ENCODE measurements at regions not wholly inside any gene's neighbourhood (a gene's known extent, or its start where the extent isn't known, plus 50 kb on each side); places are given as distances from the start of the nearest gene placed in this dataset.
"Not testable (repeated sequence)": the region's sequence is repeated elsewhere in the genome, so short reads cannot be mapped to it uniquely, and the experiment has no call there.

DNA sequence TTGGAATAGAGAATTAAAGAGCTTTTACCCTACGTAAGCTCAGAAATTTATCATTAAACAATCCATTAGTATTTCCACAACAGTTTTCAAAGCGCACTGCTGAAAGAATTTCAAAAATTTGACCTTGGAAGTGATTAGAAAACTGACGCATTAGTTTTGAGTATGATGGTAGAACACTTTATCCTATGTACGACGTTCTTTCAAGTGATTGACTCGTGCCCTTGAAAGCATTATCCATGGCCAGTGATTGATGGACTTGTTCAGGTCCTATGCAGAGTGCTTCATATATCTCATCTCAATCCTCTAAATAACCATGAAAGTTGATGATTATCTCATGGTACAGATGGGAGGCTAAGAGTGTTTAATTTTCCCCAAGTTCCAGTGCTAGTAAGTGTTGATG, 697.2 kb downstream of the USP25 start:
- DNase-seq = no peak

DNA sequence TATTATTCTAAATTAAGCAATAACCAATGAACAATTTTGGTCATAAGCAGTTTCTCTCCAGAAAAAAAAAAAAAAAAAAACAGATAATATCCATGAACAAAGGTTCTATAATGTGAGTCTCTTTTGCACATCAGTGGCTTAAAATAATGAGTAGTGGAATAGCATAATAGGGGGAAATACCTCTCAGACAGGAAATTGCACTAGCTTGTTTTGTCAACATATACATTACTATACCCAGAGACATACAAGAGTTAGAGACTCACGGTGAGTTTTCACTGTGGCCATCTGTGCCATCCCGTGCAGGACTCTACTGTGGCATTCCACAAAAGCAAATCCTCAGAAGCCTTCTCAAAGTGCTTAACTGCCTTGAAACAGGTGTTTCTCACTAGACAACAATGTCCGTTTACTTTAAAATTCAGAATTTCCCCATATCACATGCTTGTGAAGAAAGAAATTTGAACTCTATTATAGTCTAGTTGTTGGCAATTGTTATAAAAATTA, 697.9 kb downstream of the USP25 start:
- DNase-seq = no peak

DNA sequence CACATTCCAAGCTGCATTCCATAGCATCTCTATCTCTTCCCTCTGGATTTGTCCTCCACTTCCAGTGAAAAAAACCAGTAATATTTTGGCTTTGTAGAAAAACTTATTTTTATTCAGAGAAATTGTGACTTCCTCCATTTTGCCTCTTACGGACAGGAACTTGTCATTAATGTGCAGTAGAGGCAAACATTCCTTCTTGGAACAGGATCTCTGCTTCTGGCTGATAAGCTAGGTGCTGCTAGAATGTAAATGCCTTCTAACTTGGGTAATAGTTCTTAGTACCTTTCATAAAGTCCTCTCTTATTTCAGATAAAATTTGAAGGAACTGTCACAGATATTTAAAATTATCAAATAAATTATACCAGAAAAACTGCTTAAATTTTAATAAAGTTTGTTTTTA, 707.8 kb downstream of the USP25 start:
- no peak for DNase-seq

DNA sequence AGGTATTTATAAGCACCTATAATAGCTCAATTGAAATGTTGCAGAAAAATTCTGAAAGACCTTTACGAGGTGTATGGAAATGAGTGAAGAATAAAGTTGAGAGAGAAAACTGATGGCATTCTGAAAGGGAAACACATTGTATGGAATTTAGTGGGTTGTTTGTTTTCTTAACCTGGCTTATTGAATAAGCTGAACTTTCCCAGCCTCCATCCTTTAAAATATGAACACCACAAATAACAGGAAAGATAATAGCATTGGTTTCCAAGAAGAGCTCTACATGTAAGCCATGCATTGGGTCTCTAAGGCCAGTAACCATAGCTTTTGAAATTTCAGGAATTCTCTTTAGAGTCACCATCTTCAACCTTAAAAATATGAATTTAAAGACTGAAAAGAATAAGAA, 709.0 kb downstream of the USP25 start:
- no peak for DNase-seq

DNA sequence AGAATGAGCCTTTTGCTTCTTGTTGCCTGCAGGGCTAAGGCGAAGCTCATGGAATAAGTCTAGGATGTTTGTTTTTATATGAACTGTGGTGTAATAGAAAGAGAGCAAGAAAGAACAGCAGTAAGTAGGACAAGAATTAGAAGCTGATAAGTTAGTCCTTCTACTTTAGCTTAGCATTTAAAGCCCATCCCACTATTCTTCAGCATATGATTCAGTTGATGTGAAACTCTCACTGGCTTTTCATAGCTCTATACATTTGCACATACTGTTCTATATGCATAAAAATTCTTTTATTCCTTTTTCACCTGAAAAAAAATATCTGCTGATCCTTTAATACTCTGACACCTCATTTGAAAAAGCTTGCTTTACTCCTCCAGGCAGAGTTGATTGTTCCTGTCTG, 712.0 kb downstream of the USP25 start:
- DNase-seq = no peak

DNA sequence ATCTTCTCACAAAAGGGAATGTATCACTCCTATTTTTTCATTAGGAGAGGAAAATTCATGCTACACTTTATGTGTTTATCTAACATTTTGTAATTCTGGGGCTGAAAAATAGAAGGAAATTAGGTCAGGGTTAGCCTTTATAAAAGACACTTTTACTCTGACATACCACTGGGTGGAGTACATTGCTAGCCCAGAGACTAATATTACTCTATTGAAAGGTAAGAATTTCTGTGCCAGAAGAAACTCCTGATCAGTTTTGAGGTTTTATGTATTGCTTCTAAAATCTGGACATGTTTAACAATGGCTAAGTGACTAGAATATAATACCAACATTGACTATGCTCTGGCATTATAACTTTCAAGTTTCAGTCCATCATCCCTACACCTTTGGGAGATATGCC, 724.6 kb downstream of the USP25 start:
- no peak for DNase-seq

DNA sequence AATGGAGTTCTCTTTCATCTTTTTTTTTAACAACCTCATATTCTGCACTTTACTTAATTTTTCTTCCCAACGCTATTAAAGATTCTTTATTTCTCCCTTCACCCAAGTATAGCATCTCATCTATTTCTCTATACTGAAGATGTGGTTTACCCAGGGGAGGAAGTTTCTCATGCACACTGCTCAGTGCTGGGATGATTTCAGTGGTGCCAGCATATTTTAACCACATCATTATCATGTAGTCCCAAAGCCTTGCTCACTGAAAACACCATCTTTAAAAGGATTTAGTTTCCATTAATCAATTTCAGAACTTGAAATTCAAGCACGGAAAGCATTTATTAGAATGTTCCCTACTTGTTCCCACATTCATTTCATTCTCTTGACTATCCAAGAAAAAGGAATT, 725.7 kb downstream of the USP25 start:
- DNase-seq = no peak

DNA sequence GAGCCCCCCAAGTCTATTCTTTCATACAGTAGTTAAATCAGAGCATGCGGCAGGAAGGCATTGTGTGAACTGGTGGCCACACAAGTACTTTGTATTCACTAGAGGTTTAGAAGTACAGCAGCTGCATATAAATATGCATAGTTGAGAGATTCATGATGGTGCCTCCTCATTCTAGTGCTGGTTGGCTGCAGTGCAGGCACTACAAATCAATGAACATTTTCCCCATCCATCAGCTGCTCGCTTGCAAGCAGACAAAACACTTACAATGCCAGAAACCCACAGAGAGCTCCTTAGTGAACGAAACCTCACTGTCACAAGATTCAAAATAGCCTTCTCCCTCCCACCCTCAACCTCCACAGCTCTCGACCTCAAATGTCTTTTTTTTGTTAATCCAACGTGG, 726.2 kb downstream of the USP25 start:
- DNase-seq = no peak

DNA sequence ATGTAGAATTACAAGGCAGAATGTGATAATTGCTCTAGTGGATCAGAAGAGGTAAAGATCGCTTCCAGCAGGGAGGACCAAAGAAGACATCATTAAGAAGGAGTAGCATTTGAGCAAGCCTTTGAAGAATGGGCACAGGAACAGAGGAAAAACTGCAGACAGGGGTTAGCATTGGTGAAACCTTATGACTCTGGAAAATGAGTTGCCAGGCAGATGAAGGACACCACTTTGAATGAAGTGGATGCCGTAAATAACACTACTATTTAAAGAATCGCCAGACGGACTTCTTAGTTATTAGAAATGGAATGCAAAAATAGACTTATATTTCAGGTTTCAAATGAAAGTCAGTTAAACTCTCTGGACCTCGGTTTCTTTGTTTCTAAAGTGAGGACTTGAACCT, 727.7 kb downstream of the USP25 start:
- DNase-seq = no peak

DNA sequence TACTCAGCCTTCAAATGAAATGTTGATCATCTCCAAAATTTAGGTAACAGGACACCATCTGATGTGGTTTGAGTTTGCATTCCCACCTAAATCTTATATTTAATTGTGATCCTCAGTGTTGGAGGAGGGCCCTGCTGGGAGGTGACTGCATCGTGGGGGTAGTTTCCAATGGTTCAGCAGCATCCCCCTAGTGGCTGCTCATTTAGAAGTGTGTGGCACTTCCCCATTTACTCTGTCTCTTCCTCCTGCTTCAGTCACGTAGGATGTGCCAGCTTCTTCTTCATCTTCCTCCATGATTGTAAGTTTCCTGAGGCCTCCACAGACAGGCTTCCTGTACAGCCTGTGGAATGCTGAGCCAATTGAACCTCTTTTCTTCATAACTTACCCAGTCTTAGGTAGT, 731.2 kb downstream of the USP25 start:
- no peak for DNase-seq

DNA sequence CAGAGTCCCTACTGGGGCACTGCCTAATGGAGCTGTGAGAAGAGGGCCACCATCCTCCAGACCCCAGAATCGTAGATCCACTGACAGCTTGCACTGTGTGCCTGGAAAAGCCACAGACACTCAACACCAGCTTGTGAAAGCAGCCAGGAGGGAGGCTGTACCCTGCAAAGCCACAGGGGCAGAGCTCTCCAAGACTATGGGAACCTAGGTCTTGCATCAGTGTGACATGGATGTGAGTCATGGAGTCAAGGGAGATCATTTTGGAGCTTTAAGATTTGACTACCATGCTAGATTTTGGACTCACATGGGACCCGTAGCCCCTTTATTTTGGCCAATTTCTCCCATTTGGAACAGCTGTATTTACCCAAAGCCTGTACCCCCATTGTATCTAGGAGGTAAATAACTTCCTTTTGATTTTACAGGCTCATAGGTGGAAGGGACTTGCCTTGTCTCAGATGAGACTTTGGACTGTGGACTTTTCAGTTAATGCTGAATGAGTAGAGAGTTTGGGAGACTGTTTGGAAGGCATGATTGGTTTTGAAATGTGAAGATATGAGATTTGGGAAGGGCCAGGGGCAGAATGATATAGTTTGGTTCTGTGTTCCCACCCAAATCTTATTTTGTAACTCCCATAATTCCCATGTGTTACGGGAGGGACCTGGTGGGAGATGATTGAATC, 734.6 kb downstream of the USP25 start:
- DNase-seq = not testable (repeated sequence)

DNA sequence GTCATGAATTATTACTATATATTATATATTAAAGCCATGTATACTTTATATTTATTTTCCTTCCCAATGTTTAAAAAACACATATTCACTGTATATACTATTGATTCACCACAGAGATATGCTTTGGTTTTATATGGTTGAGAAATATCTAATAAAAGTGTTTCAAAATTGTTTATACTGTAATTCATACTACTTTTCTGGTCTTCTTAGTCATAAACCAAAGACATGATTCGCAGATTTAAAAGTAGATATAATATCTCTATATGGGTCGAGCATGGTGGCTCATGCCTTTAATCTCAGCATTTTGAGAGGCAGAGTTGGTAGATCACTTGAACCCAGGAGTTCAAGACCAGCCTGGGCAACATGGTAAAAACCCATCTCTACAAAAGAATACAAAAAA, 738.4 kb downstream of the USP25 start:
- DNase-seq = no peak

DNA sequence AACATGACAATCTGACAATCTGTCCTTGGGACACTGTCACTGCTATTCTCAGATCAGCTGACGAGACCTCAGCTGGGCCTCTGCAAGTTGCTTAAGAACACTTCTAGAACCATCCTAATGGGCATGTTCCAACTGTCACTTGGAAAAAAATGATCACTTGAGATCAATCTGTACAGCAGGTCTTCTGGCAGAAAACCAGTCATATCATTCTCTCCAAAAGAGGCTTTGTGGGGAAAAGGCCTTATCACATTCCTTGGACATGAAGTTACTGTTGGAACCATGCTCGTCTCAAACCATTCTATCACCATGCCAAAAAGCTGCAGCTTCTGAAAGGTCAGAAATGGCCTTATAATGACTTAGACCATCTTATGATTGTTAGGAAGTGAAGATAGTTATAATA, 744.2 kb downstream of the USP25 start:
- DNase-seq = no peak

DNA sequence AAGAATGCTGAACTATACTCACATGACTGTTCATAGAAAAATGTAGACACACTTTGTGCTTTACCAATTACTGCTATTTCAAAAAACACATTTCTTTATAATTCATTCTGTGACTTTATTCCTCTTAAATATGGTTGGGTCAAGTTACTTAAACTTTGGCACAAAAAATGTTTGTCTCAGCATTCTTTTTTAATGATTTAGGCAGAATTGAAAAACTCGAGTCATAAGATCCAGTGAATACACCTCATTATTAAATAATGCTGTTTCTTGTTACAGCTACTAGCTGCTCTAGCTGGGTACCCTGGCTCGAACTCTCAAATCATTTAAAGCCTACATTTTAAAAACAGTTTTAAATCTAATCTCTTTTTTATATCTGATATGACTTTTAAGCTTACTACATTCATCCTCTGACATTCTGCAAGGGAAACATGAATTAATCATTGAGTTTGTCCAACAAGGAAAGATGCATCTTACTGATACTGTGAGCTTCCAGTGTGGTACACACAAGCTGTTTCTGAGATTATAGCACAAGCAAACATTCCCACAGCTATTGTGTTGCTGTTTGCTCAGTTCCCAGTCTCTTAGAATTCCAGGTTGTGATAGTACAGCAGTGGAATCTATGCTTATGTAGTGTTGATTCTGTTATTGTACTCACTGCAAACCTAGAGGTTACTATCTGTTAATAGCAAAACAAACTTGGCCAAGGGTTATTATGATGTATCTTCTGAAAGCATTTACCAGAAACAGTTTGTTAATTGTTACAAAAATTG, 746.5 kb downstream of the USP25 start:
- DNase-seq = no peak

DNA sequence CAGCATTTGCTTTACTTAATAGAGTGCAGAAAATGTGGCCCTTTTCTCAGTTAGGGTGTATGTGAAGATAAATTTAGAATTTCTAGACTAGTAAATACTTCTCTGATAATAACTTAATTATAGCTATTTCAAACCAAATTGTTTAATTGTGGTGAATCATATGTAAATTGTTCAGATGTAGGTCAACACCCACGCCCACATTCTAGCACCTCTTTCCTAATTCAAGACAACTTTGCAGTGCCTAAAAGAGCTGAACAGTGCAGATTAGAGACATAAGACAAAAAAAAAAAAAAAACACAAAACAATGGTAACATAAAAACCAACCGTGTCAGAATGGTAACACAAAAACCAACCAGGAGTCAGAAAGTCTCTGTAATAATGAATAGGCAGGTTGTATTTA, 758.3 kb downstream of the USP25 start:
- no peak for DNase-seq

DNA sequence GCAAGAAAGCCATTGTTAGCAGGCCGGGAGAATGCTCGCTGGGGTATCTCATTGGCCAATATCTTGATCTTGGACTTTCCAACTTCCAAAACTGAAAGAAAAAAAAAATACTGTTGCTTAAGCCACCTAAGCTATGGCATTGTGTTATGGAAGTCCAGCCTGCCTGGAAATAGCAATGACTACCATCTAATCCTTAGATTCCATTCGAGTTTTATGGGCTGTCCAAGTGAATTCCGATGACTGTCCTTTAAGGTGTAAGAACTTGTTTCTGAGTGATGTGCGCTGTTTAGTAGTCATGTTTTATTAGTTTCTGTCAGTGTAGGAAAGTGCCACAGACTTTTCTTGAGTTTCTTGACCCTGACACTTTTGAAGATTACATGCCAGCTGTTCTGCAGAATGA, 762.6 kb downstream of the USP25 start:
- DNase-seq = no peak

DNA sequence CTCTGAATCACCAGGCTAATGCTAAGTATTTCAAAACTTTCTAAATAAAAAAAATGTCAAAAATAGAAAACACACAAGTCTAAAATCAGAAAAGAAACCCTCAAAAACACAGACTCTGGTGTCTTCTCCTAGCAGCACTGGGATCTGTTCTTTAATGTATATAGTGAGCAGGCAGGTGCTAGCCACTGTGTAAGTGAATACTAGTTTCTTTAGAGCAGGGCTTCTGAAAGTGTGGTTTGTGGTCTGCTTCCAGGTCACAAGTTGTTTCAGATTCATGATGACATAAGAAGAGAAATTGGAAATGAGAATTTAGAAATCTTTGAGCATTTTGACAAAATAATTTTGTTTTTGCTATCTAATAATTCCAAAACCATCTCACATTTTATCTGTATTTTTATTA, 763.1 kb downstream of the USP25 start:
- no peak for DNase-seq

DNA sequence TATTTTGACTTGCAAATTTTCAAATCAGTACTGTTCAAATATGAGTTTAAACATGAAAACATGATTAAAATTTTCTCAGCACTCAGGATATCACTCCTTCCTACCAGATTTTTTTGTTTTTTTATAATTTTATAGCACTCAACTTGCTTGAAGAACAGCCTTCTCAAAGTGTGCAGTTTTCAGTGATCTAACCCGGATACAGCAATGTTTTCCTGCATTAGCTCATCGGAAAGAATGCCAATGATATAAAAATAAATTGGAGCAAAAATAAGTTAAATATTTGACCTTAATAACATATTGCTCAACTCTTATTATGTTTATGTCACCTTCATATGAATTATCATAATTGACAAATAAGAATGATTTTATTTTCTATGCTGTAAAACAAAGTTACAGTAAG, 766.8 kb downstream of the USP25 start:
- no peak for DNase-seq

DNA sequence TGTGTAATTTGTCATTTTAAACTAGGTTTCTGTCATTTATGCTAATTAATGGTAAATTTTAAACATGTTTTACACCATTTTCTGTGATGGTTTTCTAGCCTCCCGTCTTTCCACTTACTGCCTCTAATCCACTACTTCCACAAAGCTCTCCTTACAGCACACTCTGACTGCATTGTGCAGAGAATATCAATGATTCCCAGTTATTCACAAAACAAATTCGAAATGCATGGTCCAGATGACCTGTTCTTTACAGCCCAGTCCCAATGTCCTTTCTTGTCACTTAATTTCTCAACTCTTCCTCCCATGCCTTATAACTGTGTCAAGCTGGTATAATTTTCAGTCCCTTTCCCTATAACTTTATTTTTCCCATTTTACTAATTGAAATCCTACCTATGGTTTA, 770.5 kb downstream of the USP25 start:
- DNase-seq = no peak

DNA sequence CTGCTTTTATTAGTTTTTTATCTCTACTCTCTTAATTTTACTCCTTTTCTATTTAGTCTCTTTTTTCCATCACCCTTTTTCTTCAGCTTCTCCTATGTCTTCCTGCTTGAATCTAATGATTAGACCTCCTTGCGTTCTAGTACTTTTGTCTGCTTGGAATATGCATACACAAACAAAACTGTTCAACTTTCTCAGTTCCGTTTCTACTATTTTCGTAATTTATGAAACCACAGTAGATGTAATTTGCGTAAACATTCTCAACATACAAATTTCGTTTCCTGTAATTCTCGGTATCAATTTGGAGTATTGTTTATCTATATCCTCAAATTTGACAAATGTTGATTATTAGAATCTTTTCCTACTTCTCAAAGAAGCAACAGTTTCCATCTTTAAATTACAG, 772.5 kb downstream of the USP25 start:
- DNase-seq = no peak

DNA sequence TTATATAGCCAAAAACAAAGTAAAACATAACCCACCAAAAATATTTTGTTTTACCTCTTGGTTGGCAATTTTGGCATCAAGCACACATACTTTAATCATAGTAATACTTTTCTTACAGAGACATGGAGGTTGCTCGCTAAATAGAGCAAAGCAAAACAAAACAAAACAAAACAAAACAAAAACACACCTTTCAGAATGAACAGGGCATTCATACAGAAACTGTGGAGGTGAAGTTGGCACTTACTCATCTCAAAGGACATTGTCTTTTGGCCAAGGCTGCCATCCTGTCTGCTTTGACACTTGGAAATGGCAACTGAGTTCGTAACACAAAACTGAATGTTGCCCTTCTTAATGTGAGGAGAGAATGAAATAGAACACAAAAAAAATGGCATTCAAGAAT, 773.1 kb downstream of the USP25 start:
- DNase-seq = no peak

DNA sequence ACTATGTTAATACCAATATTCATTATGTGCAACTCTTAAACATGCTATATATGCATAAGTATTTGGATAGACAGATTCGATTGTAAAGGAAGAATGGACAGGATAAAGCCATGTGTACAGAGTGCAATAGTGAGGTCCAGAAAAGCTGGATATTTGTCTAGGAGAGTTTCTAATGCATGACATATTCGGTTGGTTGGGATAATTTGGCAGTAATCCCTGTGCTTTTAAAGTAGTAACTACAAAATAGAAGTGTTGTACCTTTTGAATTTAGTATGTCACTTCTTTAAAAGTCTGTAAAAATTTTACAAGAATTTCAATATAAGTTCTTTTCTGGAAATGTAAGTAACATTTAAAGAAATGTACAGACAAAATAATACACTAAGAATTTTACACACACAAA, 774.5 kb downstream of the USP25 start:
- no peak for DNase-seq

DNA sequence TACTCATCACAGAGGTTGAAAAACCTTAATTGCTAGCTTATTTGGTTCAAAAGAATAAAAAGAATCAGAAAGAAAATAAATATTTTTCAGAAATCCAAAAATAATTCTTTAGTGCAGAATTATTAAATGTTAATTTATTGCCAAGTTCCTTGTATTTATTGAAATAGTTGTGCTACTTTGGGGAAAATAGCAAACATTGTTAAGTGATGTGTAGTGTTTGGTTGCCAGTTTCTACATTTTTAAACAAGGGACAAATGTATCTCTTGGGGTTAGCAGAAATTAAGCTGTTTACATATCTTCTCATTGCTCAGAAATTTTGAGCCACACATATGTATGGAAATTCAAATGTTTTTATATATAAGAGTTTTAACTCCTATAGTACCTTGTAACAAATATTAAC, 775.0 kb downstream of the USP25 start:
- no peak for DNase-seq

DNA sequence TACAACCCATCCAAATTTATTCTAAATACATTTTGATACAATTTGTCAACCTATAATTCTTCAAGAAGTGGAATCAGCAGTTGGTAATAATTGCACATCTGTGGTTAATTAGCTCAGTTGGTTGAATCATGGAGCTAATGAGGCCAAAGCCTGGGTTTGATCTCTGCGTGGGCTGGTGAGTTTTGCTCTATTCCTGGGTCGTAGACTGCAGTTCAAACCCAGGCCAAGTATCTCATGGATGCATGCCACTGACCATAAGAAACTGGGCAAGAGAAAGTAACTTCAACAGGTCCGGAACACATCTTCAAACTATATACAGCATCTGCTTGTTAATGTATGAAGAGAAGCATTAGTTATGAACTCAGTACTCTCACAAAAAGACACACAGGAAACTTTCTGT, 779.7 kb downstream of the USP25 start:
- no peak for DNase-seq

DNA sequence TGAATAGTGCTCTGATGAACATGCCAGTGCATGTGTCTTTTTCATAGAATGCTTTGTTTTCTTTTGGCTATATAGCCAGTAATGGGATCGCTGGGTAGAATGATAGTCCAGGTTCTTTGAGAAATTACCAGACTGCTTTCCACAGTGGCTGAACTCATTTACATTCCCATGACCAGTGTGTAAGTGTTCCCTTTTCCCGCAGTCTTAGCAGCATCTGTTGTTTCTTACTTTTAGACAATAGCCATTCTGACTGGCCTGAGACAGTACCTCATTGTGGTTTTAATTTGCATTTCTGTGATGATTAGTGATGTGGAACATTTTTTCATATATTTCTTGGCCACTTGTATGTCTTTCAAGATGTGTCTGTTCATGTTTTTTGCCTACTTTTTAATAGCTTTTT, 784.5 kb downstream of the USP25 start:
- no peak for DNase-seq

Data from activated T-cell treated with anti-CD3 and anti-CD28 coated beads, Interleukin-2, amount 50 U/mL, for 1 hour (primary cell).